Loucy (cell line): ENCODE measurements at regions not wholly inside any gene's neighbourhood (a gene's known extent, or its start where the extent isn't known, plus 50 kb on each side); places are given as distances from the start of the nearest gene placed in this dataset.

Source experiments
- H2AFZ ChIP-seq: fragments of 200-600 bp; sonication (generic); 2 replicates; pipeline ENCODE4 v1.6.0; 2016; ENCODE audit warnings: antibody characterized with exemption, mild to moderate bottlenecking, low read length, moderate library complexity
- H3F3A ChIP-seq: fragments of 200-600 bp; 2 replicates; pipeline ENCODE4 v1.6.0; 2016; ENCODE audit warnings: antibody characterized with exemption, low read depth, mild to moderate bottlenecking
- H3K27me3 ChIP-seq: fragments of 200-600 bp; sonication (generic); 2 replicates; pipeline ENCODE4 v1.6.1; 2014; ENCODE audit warnings: low read length, mild to moderate bottlenecking; ENCODE audit not compliant: insufficient read depth, poor library complexity, severe bottlenecking
- H3K36me3 ChIP-seq: fragments of 200-600 bp; sonication (generic); 2 replicates; pipeline ENCODE4 v1.6.1; 2016; ENCODE audit warnings: low read length; ENCODE audit not compliant: insufficient read depth
- H3K4me1 ChIP-seq: fragments of 200-600 bp; sonication (generic); 2 replicates; pipeline ENCODE4 v1.5.1; 2014; ENCODE audit warnings: low read length, mild to moderate bottlenecking; ENCODE audit not compliant: insufficient read depth, poor library complexity, severe bottlenecking
- H3K4me2 ChIP-seq: fragments of 200-600 bp; sonication (generic); 2 replicates; pipeline ENCODE4 v1.6.0; 2014; ENCODE audit warnings: antibody characterized with exemption, low read length, low read depth, mild to moderate bottlenecking; ENCODE audit not compliant: poor library complexity, severe bottlenecking
- H3K4me3 ChIP-seq: fragments of 200-600 bp; sonication (generic); 2 replicates; pipeline ENCODE4 v1.5.1; 2014; ENCODE audit warnings: low read length, mild to moderate bottlenecking, mixed read lengths; ENCODE audit not compliant: poor library complexity, severe bottlenecking
- H3K79me2 ChIP-seq: fragments of 200-600 bp; sonication (generic); 2 replicates; pipeline ENCODE4 v1.6.1; 2014; ENCODE audit warnings: low read length; ENCODE audit not compliant: insufficient read depth
- H3K9ac ChIP-seq: fragments of 200-600 bp; sonication (generic); 2 replicates; pipeline ENCODE4 v1.6.0; 2014; ENCODE audit warnings: mild to moderate bottlenecking, low read depth, low read length, moderate library complexity; ENCODE audit not compliant: poor library complexity, severe bottlenecking
- H3K9me2 ChIP-seq: fragments of 200-600 bp; sonication (generic); replicated peaks from 2 replicates; pipeline ENCODE4 v1.6.1; 2016; ENCODE audit warnings: low read depth, low read length, mixed read lengths
- H3K9me3 ChIP-seq: fragments of 200-600 bp; sonication (generic); 2 replicates; pipeline ENCODE4 v1.6.1; 2014; ENCODE audit warnings: mild to moderate bottlenecking, antibody characterized with exemption, low read length, low read depth; ENCODE audit not compliant: insufficient read depth
- H4K20me1 ChIP-seq: fragments of 200-600 bp; sonication (generic); 2 replicates; pipeline ENCODE4 v1.6.0; 2014; ENCODE audit warnings: antibody characterized with exemption, low read length, mild to moderate bottlenecking; ENCODE audit not compliant: insufficient read depth, poor library complexity, severe bottlenecking
- EZH2phosphoT487 ChIP-seq: fragments of 200-600 bp; IDR thresholded peaks from 2 replicates; pipeline ENCODE4 v1.6.1; 2018; ENCODE audit warnings: antibody characterized with exemption, mild to moderate bottlenecking, moderate library complexity, borderline replicate concordance
- TF ChIP-seq, protein P1 (sequence below): fragments of 200-600 bp; sonication (generic); conservative IDR thresholded peaks from 2 replicates; pipeline ENCODE4 v1.5.1; 2014; ENCODE audit warnings: mild to moderate bottlenecking, antibody characterized with exemption, low read length

- TF ChIP-seq, protein P1, sequence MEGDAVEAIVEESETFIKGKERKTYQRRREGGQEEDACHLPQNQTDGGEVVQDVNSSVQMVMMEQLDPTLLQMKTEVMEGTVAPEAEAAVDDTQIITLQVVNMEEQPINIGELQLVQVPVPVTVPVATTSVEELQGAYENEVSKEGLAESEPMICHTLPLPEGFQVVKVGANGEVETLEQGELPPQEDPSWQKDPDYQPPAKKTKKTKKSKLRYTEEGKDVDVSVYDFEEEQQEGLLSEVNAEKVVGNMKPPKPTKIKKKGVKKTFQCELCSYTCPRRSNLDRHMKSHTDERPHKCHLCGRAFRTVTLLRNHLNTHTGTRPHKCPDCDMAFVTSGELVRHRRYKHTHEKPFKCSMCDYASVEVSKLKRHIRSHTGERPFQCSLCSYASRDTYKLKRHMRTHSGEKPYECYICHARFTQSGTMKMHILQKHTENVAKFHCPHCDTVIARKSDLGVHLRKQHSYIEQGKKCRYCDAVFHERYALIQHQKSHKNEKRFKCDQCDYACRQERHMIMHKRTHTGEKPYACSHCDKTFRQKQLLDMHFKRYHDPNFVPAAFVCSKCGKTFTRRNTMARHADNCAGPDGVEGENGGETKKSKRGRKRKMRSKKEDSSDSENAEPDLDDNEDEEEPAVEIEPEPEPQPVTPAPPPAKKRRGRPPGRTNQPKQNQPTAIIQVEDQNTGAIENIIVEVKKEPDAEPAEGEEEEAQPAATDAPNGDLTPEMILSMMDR, result no peak
- TF ChIP-seq EZH2phosphoT487, result no peak
- Histone ChIP-seq H3K4me3 (no peak overlapping the region), H3K9me3 (no peaks in the 10 kb centered on the region; the same call in 1 of the 2 replicates), H3K4me1 (no peaks in the 10 kb centered on the region), H3K9ac (no peak overlapping the region), H2AFZ (no peak overlapping the region), H3K79me2 (no peaks in the 10 kb centered on the region), H3K4me2 (no peak overlapping the region), H3K9me2 (no peaks in the 10 kb centered on the region), H3K36me3 (no peaks in the 10 kb centered on the region), H3K27me3 (no peaks in the 10 kb centered on the region), H4K20me1 (no peaks in the 10 kb centered on the region), H3F3A (no peaks in the 10 kb centered on the region)
Observed at GRCh38 chr18:72360634-72361033, 183.5 kb downstream of the CBLN2 start.

DNA sequence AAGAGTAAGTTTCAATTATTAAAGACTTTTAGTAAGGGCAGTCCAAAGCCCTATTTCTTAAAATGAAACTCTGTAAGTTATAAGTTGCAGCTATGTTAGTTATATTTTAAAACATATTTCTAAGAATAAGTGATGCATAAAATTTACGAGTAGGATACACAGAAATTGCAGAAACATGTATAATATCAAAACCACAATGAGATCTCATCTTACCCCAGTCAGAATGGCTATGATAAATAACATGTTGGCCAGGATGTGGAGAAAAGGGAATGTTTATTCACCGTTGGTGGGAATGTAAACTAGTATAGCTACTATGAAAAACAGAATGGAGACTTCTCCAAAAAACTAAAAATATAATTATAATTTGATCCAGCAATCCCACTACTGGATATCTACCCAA lies 201.2 kb downstream of the CBLN2 start:
- Histone ChIP-seq H3K9me3 (no peaks in the 10 kb centered on the region), H3F3A (no peaks in the 10 kb centered on the region), H3K9me2 (no peaks in the 10 kb centered on the region), H3K4me1 (no peaks in the 10 kb centered on the region), H3K79me2 (no peaks in the 10 kb centered on the region), H3K4me3 (no peak overlapping the region), H3K36me3 (no peaks in the 10 kb centered on the region), H2AFZ (no peak overlapping the region), H4K20me1 (no peaks in the 10 kb centered on the region), H3K4me2 (no peak overlapping the region), H3K27me3 (no peaks in the 10 kb centered on the region), H3K9ac (no peak overlapping the region)
- no peak for TF ChIP-seq EZH2phosphoT487
- TF ChIP-seq, protein P1, result no peak

DNA sequence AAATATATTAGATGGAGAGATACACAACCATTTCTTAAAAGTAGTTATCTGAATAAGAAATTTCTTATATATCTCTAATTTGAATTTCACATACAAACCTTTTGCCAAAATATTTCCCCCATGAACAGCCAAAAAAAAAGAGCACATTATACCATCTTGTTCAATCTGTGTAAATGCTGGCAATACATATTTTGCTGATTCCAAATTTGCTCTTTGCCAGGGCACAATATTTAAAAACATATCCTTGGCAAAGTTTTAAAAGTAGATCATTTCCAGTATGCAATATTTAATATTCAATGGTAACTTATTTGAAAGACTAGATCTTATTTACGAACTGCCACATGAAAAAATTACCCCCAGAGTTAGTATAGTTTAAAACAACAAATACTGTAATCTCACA lies 204.2 kb downstream of the CBLN2 start:
- H3K9ac ChIP-seq, result no peak overlapping the region
- no peak overlapping the region for H3K4me2 ChIP-seq
- H3K4me1 ChIP-seq, result no peaks in the 10 kb centered on the region
- no peaks in the 10 kb centered on the region for H3K36me3 ChIP-seq
- H3K27me3 ChIP-seq, result no peaks in the 10 kb centered on the region
- no peak overlapping the region for H3K4me3 ChIP-seq
- no peak for TF ChIP-seq EZH2phosphoT487
- TF ChIP-seq, protein P1, result no peak
- no peaks in the 10 kb centered on the region for H3K9me3 ChIP-seq
- H2AFZ ChIP-seq, result no peak overlapping the region
- H3F3A ChIP-seq, result no peaks in the 10 kb centered on the region
- H4K20me1 ChIP-seq, result no peaks in the 10 kb centered on the region
- H3K79me2 ChIP-seq, result no peaks in the 10 kb centered on the region
- no peaks in the 10 kb centered on the region for H3K9me2 ChIP-seq
